ENCODE measurements at regions not wholly inside any gene's neighbourhood (a gene's known extent, or its start where the extent isn't known, plus 50 kb on each side); places are given as distances from the start of the nearest gene placed in this dataset.

GRCh38 chr2:145488571-145488970, 968.7 kb upstream of the ZEB2 start:
- no peak overlapping the region for H3K4me3 ChIP-seq
- Mint-ChIP-seq H3K9me3 (peaks cover 4% of the 10 kb centered on the region; the same call in 2 of the 3 replicates), H3K36me3 (ENCODE audit: low read depth) (no peaks in the 10 kb centered on the region), H3K27me3 (ENCODE audit: insufficient read depth, low read depth, poor library complexity) (no peaks in the 10 kb centered on the region), H3K4me3 (no peak overlapping the region), H3K27ac (no peak overlapping the region; the same call in 1 of the 2 replicates), H3K4me1 (peaks cover 4% of the 10 kb centered on the region; the same call in 2 of the 3 replicates)
- no peaks in the 10 kb centered on the region for H3K79me2 ChIP-seq (replicated peaks; ENCODE audit: insufficient read depth)
- TF ChIP-seq CTCF (conservative IDR thresholded peaks at IDR 0.05; ENCODE audit: low read depth in 2 of 2) = no peak
- no peak for TF ChIP-seq STAT1 (IDR thresholded peaks at IDR 0.05; ENCODE audit: unreplicated experiment)
- no peak for TF ChIP-seq ZNF331 (CRISPR knock-in tag; IDR thresholded peaks at IDR 0.05; ENCODE audit: low read depth)
- no peak for TF ChIP-seq REST (IDR thresholded peaks at IDR 0.05; ENCODE audit: unreplicated experiment)
- no peak for TF ChIP-seq ZNF114 (CRISPR knock-in tag; IDR thresholded peaks at IDR 0.05)
- no peak for TF ChIP-seq ZNF462 (CRISPR knock-in tag; IDR thresholded peaks at IDR 0.05)
- no peak for TF ChIP-seq NANOG (IDR thresholded peaks at IDR 0.05; ENCODE audit: borderline replicate concordance)
- no peak for TF ChIP-seq ETS1 (IDR thresholded peaks at IDR 0.05)
- TF ChIP-seq JUNB (IDR thresholded peaks at IDR 0.05; ENCODE audit: unreplicated experiment) = no peak
- TF ChIP-seq EZH2phosphoT487 (IDR thresholded peaks at IDR 0.05; ENCODE audit: unreplicated experiment) = no peak
- TF ChIP-seq CREB1 (CRISPR knock-in tag; IDR thresholded peaks at IDR 0.05; ENCODE audit: low read depth) = no peak
- no peak for TF ChIP-seq EZH2 (IDR thresholded peaks at IDR 0.05; ENCODE audit: low read depth, unreplicated experiment)
- no peak for TF ChIP-seq POLR2AphosphoS5 (IDR thresholded peaks at IDR 0.05; ENCODE audit: low read depth)
- no peaks in the 10 kb centered on the region for H3K9me2 ChIP-seq (ENCODE audit: insufficient read depth)
- no peaks in the 10 kb centered on the region for H3K27me3 ChIP-seq (ENCODE audit: insufficient read depth)
- H3K4me1 ChIP-seq (ENCODE audit: insufficient read depth) = no peaks in the 10 kb centered on the region
- no peak overlapping the region for H3K4me2 ChIP-seq
- no peaks in the 10 kb centered on the region for H3F3A ChIP-seq (replicated peaks; ENCODE audit: low read depth)
- H3K27ac ChIP-seq (ENCODE audit: low read depth) = no peak overlapping the region
- no peaks in the 10 kb centered on the region for H3K36me3 ChIP-seq (ENCODE audit: insufficient read depth)
- no peaks in the 10 kb centered on the region for H4K20me1 ChIP-seq (replicated peaks; ENCODE audit: insufficient read depth)
- H2AFZ ChIP-seq = 0 out of 2 replicates have a peak overlapping the region, but pooled peaks have one; percentile 18
- no peak for ATAC-seq
- peak; percentile 5 for DNase-seq (ENCODE audit: low spot score)

Measured in GM23338 (cell line).